ENCODE measurements at regions not wholly inside any gene's neighbourhood (a gene's known extent, or its start where the extent isn't known, plus 50 kb on each side); places are given as distances from the start of the nearest gene placed in this dataset.

DNA sequence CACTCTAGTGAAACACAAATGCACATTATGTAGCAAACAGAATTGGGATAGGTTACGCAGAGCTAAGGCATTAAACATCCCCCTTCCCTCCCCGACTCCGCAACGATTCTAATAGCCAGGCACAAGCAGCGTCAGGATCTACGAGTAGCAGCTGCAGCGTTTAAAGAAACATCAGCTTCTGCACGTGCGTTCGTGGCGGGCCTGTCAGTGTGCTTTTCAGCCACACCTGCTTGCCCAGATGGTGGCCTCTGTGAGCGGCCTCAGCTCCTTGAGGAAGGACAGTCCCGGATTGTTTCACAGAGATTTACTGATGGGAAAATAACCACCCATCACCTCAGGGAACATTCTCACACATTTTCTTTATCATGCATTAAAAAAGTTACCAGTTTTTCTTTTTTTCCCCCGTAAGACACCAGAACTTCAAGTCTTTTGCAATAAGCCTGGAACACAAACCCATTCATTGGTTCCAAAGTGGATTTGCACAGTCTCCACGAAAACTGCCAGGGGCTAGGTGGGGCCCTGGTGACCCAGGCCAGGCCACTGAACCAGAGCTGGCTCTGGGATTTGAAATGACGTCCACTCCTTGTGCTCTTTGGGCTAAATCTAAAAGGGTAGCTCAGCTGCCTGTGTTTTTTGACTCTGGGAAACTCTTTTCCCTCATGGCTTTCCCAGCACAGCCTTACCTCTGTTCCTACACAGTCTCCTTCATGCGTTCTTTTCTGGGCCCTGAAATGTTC, 325.5 kb downstream of the KCNRG start:
- no peak overlapping the region for H3K4me3 ChIP-seq (ENCODE audit: low read depth, low read length)
- TF ChIP-seq, protein P1, sequence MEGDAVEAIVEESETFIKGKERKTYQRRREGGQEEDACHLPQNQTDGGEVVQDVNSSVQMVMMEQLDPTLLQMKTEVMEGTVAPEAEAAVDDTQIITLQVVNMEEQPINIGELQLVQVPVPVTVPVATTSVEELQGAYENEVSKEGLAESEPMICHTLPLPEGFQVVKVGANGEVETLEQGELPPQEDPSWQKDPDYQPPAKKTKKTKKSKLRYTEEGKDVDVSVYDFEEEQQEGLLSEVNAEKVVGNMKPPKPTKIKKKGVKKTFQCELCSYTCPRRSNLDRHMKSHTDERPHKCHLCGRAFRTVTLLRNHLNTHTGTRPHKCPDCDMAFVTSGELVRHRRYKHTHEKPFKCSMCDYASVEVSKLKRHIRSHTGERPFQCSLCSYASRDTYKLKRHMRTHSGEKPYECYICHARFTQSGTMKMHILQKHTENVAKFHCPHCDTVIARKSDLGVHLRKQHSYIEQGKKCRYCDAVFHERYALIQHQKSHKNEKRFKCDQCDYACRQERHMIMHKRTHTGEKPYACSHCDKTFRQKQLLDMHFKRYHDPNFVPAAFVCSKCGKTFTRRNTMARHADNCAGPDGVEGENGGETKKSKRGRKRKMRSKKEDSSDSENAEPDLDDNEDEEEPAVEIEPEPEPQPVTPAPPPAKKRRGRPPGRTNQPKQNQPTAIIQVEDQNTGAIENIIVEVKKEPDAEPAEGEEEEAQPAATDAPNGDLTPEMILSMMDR (IDR thresholded peaks at IDR 0.05; ENCODE audit: borderline replicate concordance, insufficient read depth, low read depth, low read length) = no peak

DNA sequence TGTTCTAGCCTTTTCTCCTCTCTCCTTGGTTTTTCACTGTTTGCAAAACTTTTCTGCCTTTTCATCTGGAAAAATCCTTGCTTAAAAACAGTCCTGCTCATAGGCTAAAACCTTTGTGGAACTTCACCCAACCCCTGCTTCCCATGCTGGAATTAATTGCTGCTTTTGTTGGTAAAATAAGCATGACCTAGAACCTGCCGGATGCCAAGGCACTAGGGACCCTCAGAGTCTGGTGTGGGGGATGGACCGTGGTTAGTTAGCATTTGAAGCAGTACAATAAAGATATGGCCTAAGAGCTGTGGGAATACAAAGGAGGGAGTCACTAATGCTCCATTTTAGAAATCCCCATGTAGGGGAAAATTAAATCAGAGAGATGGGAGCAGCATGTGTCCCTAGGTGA, 326.3 kb downstream of the KCNRG start:
- no peak overlapping the region for H3K4me3 ChIP-seq (ENCODE audit: low read depth, low read length)
- TF ChIP-seq, protein P1 (IDR thresholded peaks at IDR 0.05; ENCODE audit: borderline replicate concordance, insufficient read depth, low read depth, low read length) = no peak

DNA sequence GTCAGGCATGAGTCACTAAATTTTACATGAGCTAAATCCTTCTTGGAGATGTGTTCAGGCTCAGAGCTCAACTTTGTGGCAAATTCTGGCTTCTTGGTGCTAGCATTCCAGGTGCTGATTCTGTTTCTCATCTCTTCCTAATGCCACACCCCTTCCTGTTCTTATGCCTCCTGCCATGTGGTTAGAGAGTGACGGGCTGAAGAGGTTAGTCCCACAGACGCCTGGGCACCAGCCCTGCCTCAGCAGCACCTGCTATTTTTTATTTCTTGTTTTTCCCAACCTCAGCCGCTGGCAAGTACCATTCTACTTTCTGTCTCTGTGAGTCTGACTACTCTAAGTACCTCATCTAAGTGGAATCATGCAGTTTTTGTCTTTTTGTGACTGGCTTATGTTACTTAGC, 329.5 kb downstream of the KCNRG start:
- TF ChIP-seq, protein P1 (IDR thresholded peaks at IDR 0.05; ENCODE audit: borderline replicate concordance, insufficient read depth, low read depth, low read length) = no peak
- no peak overlapping the region for H3K4me3 ChIP-seq (ENCODE audit: low read depth, low read length)

DNA sequence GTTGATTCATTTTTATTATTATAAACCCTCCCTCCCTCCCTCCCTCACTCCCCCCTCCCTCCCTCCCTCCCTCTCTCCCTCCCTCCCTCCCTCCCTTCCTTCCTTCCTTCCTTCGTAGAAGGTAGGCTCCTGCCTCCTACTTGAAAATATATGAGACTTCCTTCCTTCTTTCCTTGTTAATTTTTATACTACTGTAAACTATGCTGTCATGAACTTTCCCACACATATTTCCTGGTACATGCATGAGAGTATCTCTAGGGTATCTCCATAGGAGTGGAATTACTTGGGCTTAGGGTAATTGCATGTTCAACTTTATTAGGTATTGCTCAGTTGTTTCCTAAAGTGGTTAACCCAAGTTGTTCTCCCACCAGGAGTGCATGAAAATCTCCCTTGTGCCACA, 330.6 kb downstream of the KCNRG start:
- TF ChIP-seq, protein P1 (IDR thresholded peaks at IDR 0.05; ENCODE audit: borderline replicate concordance, insufficient read depth, low read depth, low read length) = no peak
- H3K4me3 ChIP-seq (ENCODE audit: low read depth, low read length) = no peak overlapping the region

DNA sequence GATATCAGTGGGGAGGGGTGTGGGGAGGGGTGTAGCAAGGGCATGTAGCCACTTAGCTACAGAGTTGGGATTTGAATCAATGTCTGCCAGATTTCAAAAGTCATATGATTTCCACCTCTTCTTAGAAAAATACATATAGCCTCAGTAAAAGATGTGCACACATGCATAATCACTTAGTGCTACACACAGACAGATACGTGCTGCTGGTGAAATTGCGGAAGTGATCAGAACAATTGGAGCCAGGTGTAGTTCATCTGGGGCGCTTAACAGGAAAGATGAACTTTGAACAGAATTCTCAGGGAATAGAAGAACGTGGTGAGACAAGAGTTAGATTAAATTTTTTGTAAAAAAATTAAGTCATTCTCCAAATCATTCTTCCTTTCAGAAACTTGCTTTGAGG, 333.1 kb downstream of the KCNRG start:
- TF ChIP-seq, protein P1 (IDR thresholded peaks at IDR 0.05; ENCODE audit: borderline replicate concordance, insufficient read depth, low read depth, low read length) = no peak
- no peak overlapping the region for H3K4me3 ChIP-seq (ENCODE audit: low read depth, low read length)

DNA sequence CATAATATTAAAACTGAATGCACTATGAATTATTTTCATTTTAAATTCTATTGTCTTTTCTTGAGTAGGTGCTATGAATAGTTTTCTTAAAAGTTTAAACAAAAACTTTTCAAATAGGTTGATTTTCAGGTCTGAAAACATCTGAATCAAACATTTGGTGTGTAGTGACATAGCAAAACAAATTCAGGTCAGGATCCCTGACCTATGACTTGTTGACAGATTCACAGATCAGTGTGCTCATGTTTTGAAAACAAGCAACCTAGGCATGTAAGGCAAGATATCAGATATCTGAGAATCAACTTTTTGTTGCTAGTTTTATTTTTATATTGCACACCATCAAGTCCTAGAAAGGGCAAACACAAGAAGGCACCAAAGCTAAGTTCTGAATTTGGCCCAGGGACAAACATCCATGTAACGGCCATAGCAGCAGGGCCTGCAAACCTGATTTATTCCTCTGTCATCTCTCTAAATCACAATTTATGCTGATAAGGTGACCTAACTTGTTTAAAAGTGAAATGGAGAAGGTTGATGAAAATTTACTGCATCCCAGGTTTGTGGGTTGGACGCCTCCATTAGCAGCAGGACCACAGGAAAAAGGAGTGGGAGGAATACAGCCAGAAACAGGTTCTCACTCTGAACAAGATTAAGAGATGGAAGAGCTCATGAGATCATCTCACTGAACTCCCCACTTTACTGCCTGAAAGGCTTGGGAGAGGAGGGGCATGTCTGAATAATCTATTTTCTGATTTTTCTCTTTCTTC, 337.7 kb downstream of the KCNRG start:
- TF ChIP-seq, protein P1 (IDR thresholded peaks at IDR 0.05; ENCODE audit: borderline replicate concordance, insufficient read depth, low read depth, low read length) = no peak
- H3K4me3 ChIP-seq (ENCODE audit: low read depth, low read length) = no peak overlapping the region
